ENCODE measurements at regions not wholly inside any gene's neighbourhood (a gene's known extent, or its start where the extent isn't known, plus 50 kb on each side); places are given as distances from the start of the nearest gene placed in this dataset.

- WGBS, 2 donors: 86 to 98% methylated on average over 1 of the region's 1 CpG
- Histone ChIP-seq H3K4me1 (no peaks in the 10 kb centered on the region), H3K36me3 (no peaks in the 10 kb centered on the region), H3K9me3 (no peaks in the 10 kb centered on the region), H3K27ac (no peak overlapping the region), H3K4me3 (no peak overlapping the region), H3K27me3 (no peaks in the 10 kb centered on the region)
- no peak for DNase-seq (ENCODE audit: low spot score in 2 of 2)
- TF ChIP-seq CTCF (IDR thresholded peaks at IDR 0.05) (no peak), POLR2A (IDR thresholded peaks at IDR 0.05) (no peak), EP300 (IDR thresholded peaks at IDR 0.05) (no peak)
Measured at GRCh38 chr12:84308211-84308610, 604.4 kb downstream of the SLC6A15 start.

- Histone ChIP-seq H3K27me3 (no peaks in the 10 kb centered on the region), H3K4me3 (no peak overlapping the region), H3K9me3 (no peaks in the 10 kb centered on the region), H3K27ac (no peak overlapping the region), H3K4me1 (no peaks in the 10 kb centered on the region), H3K36me3 (no peaks in the 10 kb centered on the region)
- no peak for DNase-seq (ENCODE audit: low spot score in 2 of 2)
- TF ChIP-seq POLR2A (IDR thresholded peaks at IDR 0.05) (no peak), EP300 (IDR thresholded peaks at IDR 0.05) (no peak), CTCF (IDR thresholded peaks at IDR 0.05) (no peak)
- 45 to 55% methylated on average over 3 of the region's 3 CpGs for WGBS, 2 donors
Measured at GRCh38 chr12:84305144-84305543, 607.5 kb downstream of the SLC6A15 start.

- H3K4me1 ChIP-seq: no peaks in the 10 kb centered on the region
- no peak for DNase-seq (ENCODE audit: low spot score in 2 of 2)
- no peak overlapping the region for H3K27ac ChIP-seq
- WGBS, 2 donors: 24 to 28% methylated on average over 2 of the region's 2 CpGs
- H3K4me3 ChIP-seq: no peak overlapping the region
- H3K36me3 ChIP-seq: no peaks in the 10 kb centered on the region
- H3K9me3 ChIP-seq: peaks cover 0 to 12% (median 0%) of the 10 kb centered on the region in 4 donors
- TF ChIP-seq POLR2A (IDR thresholded peaks at IDR 0.05) (no peak), EP300 (IDR thresholded peaks at IDR 0.05) (no peak), CTCF (IDR thresholded peaks at IDR 0.05) (no peak)
- no peaks in the 10 kb centered on the region for H3K27me3 ChIP-seq
Measured at GRCh38 chr12:84294246-84294645, 618.4 kb downstream of the SLC6A15 start.

GRCh38 chr12:84290168-84290567 lies 622.4 kb downstream of the SLC6A15 start:
- no peak for TF ChIP-seq EP300 (IDR thresholded peaks at IDR 0.05)
- no peak for TF ChIP-seq CTCF (IDR thresholded peaks at IDR 0.05)
- TF ChIP-seq POLR2A (IDR thresholded peaks at IDR 0.05): no peak
- Histone ChIP-seq H3K4me3 (no peak overlapping the region), H3K9me3 (no peaks in the 10 kb centered on the region), H3K27me3 (no peaks in the 10 kb centered on the region), H3K27ac (no peak overlapping the region), H3K36me3 (no peaks in the 10 kb centered on the region), H3K4me1 (no peaks in the 10 kb centered on the region)
- DNase-seq (ENCODE audit: low spot score in 2 of 2): no peak

- Histone ChIP-seq H3K27ac (no peak overlapping the region), H3K4me1 (no peaks in the 10 kb centered on the region), H3K4me3 (no peak overlapping the region), H3K36me3 (no peaks in the 10 kb centered on the region), H3K27me3 (no peaks in the 10 kb centered on the region), H3K9me3 (peaks cover 0 to 10% (median 0%) of the 10 kb centered on the region in 4 donors)
- no peak for TF ChIP-seq POLR2A (IDR thresholded peaks at IDR 0.05)
- no peak for TF ChIP-seq EP300 (IDR thresholded peaks at IDR 0.05)
- TF ChIP-seq CTCF (IDR thresholded peaks at IDR 0.05): no peak
- no peak for DNase-seq (ENCODE audit: low spot score in 2 of 2)
- WGBS, 2 donors: 87% methylated on average over 2 of the region's 2 CpGs
Measured at GRCh38 chr12:84277986-84278385, 634.6 kb downstream of the SLC6A15 start.
